Activated CD8-positive, alpha-beta memory T cell treated with anti-CD3 and anti-CD28 coated beads for 24 hours (primary cell): ENCODE measurements at regions not wholly inside any gene's neighbourhood (a gene's known extent, or its start where the extent isn't known, plus 50 kb on each side); places are given as distances from the start of the nearest gene placed in this dataset.

Source experiments
- DNase-seq: peaks from one replicate; pipeline ENCODE4 v3.0.0-alpha.2; 2020

DNA sequence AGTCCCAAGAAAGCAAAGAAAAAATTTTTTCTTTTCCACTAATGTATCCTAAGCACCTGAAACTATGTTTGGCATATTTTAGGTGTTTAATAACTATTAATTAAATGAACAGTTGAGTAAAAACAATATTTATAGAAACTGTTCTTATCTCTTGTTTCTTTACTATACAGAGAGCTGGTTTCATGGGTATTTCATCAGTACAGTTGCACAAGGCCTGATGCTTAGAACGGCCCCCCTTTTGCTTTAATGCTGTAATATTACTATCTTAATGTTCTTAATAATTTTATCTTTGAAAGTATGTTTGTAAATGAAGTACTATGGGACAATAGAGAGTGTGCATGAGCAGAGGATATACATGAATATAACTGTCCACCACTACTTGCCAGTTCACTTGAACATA, 479.1 kb upstream of the SLIT2 start:
- DNase-seq: no peak

DNA sequence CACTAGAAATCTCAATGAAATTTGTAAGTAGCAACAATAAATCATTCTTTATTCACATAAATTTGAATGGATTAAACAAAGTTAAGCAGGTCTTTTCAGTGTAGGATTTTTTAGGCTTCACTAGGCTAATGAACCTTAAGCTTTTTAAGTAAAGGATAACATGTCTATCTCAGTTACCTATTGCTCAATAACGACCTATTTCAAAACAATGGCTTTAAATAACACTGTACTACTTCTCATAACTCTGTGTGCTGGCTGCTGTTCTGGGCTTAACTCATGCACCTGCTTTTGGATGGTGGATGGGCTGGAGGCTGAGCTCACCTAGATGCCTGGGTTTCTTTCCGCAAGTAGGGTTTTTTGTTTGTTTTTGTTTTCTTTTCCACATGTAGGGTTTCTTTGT, 495.0 kb upstream of the SLIT2 start:
- no peak for DNase-seq

DNA sequence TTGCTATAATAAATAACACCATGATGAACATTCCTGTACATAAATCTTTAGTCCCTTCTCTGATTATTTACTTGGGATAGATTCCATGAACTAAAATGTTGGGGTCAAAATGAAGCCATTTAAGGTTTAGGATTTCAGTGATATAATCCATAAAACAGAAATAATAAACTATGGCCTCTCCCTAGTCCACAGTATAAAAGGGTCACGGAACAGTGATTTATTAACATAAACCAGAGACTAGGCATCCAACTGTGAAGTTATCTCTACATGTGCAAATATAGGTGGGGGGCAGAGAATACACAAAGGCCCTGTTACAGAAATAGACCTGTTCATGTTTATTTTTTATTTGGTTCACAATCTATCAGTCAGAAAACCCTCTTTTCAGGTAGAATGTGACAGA, 499.1 kb upstream of the SLIT2 start:
- DNase-seq: no peak

DNA sequence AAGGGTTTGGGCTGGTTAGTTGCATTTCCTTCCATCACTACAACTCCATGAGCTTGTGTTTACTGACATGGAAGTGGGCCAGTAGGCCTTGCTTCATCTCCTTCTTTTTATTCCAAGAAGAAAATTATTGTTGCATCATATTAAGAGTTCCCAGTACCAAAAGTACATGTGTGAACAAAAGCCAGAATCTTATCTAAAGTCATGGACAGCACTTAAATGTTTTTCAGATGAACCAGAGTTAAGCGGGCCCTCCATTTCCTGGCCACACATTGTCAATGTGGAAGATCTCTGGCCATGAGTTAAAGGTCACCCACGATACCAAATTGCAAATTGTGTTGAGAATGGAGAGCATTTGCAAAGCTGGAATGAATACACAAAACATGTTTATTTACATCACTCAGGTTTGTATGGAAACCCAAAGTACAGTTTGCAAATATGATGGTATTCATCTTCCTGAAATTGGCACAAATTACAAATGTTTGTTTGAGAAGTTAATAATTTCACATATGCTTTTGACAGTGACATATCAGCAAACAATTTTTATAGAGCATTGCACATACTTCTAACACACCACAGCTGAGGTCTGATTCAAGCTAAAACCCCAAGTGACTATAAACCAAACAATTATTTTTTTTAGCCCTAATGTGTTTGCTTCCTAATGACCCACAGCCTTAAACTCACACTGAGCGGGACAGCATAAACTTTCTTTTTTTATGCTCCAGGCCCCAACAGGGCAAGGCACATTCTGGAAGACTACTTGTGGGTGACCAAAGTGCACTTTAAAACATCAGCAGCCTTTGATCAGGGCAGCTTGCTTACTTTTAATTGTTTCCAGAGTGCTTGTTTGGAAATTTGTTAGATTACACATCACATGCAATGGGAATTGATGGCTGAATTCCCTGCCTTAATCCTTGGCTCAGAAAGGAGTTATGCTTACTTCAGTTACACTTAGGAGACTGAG, 502.9 kb upstream of the SLIT2 start:
- DNase-seq: no peak

DNA sequence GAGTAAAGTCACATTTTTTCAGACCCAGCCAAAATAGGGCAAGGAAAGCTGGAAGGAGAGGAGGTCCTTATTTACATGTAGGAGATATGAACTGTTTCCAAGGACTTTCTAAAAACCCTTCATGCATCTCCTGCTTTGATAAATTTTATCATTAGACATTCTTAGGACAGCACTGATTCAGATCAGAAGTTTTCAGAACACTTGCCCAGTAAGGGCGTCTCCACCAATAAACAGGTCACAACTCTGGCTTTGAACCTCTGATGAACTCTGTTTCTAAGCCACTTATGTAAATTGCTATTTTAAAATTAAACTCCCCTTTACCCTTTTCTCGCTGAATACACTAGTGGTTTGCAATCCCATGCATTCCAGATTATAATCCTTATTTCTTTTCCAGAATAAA, 505.3 kb upstream of the SLIT2 start:
- DNase-seq: no peak

DNA sequence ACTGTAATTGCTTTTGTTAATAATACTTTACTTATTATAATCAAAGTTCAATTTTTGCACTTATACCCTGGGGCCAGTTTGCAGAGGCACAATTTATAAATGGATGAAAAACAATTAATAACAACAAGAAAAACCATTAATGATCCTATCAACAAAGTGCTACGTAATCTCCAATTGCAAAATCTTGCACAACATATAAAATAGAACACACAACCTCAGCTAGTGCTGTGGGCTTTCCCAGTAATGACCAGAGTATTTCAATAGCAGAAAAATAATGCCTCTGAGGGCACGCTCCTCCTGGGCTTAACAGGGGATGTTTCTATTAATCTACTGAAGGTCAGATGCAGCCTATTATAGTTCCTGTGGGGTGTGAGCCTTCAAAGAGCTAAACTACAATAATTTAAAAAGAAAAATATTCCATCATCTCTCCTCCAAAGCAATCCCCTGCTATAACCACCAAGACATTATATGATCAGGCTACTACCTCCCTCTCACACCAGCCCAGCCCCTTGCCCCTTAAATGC, 508.5 kb upstream of the SLIT2 start:
- DNase-seq: no peak

DNA sequence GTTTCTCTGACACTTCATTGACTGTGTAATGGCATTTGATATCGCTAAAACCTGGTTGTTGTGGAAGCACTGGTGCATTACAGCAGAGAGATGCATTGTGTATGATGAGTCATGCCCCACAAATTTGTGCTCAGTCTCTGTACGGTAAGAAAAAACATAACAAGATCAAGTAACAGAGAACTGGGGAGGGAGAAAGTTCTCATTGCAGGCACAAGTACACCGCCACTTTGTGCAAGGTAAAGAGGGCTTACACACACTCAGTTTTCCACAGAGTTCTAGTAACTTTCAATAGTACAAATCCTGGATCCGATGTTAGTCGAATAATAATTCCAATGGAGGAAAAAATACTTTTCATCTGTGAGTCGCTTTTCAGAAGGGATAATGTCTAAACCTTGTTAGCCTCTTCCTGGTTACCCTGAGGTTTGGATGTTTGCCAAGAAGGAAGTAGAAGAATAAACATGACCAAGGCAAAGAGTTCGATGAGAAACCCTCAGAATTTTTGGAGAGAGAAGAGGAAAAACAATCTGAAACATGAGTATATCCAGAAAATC, 512.5 kb upstream of the SLIT2 start:
- no peak for DNase-seq

DNA sequence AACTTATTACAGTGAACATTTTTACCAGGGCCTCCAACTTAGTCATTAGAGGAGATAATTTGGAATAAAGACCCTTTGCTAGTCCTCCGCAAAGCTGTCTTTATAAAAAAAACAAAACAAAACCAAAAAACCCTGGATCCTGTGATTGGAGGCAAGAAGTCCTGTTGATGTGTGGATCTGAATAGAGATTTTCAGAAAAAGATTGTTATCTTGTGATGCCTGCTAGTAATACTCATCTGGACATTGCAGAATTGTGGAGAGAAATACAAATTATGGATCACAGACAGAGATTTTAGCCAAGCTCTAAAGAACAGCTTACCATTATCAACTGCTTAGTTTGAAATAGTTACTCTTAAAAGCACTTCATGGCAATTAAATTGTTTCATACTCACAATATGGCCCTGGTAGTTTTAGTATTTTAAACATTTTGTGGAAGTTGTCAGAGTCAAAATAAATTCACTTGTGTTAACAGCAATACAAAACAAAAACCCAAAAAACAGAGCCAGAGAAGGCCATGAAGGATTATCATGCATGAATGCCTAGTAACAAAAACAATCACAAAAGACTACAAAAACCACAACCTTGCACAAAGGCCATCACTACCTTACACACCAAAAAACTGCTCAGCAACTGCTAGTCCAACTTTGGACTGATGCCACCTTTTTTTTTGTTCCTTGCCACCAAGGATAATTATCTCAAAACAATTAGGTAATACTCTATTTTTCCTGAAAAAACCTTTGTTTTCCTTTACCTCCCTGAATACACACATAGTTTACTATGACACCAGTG, 514.5 kb upstream of the SLIT2 start:
- no peak for DNase-seq

DNA sequence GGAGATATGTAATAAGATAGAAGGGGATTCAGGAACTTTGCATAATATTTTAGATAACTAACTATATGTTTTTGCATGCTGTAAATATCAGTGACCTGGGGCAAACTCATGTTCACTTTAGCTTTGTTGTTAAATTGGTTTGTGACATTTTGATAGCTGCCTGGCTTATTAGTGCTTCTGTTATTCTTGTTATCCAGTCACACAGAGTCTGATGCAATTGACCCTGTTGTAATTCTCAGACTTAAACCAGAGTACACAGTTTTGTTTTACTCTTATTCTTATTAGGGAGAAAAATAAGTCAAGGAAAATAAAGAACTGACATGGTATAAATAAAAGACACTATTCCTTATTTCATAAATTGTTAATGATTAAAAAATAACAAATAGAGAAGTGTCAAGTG, 516.7 kb upstream of the SLIT2 start:
- no peak for DNase-seq

DNA sequence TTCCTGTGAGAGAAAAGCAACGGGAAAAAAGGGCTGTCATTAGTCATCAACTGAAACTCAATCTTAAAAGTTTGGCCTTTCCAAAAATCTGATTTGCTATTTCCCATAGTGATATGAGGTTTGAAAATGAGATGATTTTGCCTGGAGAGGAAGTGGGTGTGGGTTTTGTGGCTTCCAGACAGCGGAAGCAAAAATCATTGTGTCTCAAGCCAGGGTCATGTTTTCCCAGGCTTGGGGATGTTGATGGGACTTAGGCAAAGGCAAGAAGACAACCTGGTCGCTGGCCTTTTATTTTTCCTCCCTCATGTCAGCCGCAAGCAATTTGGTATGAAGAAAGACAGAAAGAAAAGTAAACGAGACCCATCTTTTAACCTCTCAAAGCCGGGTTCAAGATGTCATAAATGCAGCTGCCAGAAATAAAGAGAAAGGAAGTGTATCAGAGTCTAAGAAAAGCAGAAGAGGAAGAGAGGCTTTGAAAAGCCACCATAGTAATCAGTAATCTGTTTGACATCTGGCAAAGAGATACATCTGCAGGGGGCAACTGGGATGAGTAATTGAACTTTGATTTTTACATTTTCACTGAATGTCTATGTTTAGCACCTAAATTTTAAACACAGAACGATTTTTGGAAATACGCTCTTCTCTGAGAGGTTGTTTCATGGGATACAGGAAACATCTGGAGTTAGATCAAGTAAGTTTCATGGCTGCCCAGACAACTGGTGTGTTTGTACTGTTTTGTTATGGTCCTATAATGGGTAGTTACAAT, 521.6 kb upstream of the SLIT2 start:
- DNase-seq: no peak

DNA sequence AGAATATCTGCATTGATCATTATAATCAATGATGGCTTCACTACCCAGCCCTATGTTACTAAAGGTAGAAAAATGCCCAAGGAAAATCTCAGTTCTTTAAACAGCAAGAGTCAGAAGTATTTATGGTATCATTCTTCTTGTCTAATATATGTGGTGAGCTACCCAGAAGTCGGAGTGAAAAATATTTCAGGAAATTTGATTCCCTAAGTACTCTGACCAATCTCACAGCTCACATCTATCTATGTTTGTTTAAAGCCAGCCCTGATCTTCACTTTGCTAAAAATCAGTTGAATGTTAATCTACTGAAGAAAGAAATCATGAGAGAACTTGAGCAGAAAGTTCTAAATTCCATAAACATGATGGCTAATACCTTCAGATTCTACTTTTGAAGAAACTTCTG, 522.9 kb upstream of the SLIT2 start:
- DNase-seq: no peak

DNA sequence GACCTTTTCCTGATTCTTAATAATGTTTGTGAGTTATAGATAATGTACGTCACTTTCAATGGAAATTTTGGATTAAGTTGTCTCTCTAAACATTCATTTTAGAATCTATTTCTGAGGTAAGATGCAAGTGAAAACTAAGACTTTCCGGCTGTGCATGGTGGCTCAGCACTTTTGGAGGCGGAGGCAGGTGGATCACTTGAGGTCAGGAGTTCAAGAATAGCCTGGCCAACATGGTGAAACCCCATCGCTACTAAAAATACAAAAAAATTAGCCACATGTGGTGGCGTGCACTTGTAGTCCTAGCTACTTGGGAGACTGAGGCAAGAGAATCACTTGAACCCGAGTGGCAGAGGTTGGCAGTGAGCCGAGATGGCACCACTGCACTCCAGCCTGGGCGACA, 524.6 kb upstream of the SLIT2 start:
- DNase-seq: no peak

DNA sequence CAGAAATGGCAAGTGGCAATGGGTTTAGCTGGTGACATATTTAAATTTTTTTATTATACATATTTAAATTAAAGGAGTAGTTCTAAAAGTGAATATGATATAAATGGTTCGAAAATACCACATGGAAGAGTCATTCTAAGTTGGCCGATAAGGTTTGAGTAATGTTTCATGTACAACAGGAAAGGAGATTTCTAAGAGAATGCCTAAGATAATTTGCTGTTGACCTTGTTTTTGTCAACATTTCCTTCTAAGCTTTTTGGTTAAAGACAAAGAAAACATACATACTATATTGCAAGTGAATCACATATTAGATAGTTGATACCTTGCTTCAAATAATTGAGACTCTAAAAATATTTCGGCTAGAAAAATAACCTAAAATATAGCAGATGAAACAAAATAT, 526.6 kb upstream of the SLIT2 start:
- no peak for DNase-seq

DNA sequence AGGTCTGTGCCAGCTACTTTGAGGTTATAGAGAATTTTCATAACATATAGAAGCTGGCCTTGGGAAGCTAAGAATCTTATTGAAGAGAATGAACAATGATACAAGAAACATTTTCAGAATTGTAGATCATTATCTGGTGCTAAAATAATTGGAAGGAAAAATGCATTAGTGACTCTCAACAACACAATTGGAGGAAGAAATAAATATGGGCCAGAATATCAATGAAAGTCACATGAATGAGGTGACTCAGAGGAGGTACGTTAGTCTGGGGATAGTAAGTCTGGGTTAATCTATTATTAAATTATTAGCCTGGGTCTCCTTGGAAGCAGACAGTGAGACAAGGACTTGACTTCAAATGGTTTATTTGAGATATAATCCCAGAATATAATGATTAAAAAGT, 529.3 kb upstream of the SLIT2 start:
- DNase-seq: no peak

DNA sequence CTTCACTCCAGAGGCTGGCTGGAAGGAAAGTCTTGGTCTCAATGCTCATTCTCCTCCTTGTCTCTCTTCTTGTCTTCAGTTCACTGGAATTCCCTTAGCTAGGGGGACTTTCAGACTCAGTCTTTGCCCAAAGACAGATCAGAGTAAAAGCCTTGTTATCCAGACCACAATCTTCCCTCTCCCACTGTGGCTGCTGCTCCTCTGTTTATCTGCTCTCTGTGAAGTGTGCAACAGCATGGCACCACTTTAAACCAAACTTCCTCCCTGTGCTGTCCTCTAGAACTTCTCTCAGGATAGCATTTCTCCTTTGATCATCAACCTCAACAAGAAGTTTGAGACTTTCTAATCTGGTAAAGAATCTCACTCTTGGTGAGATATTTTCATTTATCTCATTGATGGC, 530.1 kb upstream of the SLIT2 start:
- no peak for DNase-seq

DNA sequence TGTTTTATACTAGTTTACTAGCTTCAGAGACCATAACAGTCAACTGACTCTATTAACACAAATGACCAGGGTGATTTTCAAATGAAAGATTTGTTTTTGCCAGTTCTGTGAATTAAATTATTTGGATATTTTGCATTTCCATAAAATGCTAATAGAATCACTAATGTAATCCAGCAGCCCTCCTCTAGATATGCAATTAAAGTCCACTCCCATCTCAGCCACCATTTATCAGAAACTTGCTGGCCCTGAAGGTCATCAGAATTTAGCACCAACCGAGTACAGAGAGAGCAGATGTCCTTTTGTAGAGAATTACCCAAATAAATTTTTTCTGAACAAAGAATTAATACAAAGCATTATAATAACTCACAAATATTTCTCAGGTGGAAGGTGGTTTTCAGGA, 531.1 kb upstream of the SLIT2 start:
- DNase-seq: no peak

DNA sequence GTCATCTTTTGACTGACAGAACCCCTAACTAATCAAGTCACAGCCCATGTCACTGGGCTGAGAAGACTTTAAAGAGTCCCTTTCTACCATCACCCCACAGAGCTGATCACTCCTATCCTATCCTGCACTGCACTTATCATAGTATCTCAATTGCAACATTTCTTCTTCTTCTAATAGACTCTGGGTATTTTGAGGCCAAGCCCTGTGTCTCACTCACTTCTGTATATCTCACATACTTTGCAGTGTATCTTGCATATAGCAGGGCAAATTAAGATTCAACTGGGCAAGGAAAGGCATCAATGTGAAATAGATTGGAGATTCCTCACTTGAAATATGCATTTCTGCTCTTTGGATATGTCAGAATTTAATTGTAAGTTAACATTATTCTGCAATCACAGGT, 531.5 kb upstream of the SLIT2 start:
- no peak for DNase-seq

DNA sequence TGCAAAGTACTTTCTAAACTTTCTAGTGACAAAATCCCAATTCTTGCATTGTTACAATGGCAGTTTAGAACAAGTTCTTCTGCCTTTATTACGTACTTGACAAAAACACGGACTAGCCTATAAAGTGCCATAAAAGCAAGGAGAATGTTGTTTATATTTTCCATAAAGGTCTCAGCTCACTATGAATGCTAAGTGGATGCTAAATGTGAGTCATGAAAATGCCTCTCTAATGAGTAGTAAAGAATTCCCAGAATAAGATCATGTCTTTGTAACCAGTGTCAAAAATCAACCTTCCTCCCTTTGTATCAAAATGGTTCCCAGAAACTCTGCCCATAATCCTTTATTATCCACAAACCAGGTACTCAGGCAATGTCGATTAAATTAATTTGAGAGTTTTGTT, 539.8 kb upstream of the SLIT2 start:
- DNase-seq: no peak

DNA sequence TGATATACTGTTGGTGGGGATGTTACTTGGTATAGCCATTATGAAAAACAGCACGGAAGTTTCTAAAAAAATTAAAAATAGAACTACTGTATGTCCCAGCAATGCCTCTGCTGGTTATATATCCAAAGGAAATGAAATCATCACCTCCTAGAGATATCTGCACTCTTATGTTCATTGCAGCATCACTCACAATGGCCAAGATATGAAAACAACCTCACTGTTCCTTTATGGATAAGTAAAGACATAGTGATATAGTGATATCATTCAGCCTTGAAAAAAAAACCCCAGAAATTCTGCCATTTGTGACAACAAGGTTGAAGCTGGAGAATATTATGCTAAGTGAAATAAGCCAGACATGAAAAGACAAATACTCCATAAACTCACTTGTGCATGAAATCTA, 543.8 kb upstream of the SLIT2 start:
- no peak for DNase-seq

DNA sequence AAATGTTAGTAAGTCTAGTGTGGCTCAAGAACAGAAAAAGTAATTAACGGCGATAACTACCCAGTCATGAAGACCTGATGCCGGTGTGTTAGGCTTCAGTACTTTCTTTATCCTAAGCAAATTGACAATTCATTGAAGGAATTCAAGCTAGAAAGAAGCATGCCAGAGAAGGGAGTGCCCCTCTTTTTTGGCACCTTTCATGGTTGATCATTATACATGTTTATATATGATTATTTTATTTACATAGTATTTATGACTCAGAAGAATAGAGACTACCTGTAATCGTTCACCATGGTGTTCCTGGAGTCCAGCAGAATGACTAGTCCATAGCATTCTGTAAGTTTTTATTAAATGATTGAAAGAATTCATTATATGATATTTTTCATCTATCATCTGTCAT, 548.3 kb upstream of the SLIT2 start:
- no peak for DNase-seq

DNA sequence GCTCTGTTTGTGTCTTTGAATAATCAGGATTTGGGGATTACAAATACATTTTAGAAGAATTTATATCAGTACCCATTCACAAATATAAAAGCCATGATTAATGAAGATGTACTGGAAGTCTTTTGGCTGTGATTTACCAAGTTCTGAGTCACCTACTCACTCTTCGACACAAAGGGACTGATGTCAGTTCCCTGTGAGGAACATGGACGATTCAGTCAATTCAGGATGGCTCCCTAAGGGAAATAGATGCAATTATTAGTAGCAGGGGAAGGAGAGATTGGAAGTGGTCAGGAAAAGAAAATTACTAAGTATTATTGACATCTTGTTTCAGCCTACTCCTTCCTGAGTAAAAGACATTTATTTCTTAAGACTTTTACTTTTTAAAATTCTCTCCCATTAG, 550.7 kb upstream of the SLIT2 start:
- no peak for DNase-seq

DNA sequence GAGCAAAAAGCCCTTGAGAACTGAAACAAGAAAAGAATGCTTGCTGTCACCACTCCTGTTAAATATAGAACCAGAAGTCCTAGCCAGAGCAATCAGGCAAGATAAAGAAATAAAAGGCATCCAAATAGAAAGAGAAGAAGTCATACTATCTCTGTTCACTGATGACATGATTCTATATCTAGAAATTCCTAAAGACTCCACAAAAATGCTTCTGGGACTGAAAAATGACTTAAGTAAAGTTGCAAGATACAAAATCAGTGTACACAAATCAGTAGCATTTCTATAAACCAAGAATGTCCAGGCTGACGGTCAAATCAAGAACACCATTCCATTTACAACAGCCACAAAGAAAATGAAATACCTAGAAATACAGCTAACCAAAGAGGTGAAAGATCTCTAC, 552.7 kb upstream of the SLIT2 start:
- DNase-seq: no peak

DNA sequence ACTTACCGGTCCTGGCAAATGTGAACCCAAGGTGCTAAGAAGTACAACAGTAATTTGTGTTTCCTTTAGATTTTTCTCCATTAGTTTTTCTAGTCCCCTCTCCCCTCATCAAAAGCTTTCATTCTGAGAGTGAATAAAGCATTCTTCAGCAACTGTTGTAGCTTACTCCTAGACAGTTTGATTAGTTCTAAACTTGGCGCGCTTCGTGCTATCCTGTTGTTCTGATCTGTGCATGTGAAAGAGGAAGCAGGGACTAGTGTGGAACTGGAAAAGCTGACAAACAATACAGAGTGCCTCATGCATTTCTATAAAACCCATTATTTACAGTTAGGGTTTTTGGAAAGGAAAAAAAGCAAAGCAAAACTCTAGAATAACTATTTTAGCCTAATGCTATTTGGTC, 556.9 kb upstream of the SLIT2 start:
- DNase-seq: no peak
